ENCODE measurements at regions not wholly inside any gene's neighbourhood (a gene's known extent, or its start where the extent isn't known, plus 50 kb on each side); places are given as distances from the start of the nearest gene placed in this dataset.

- no peak overlapping the region for H3K27ac ChIP-seq (ENCODE audit: extremely low read length, insufficient read depth, low read length)
- no peaks in the 10 kb centered on the region for H3K36me3 ChIP-seq (replicated peaks in 1 of 2; ENCODE audit: control insufficient read depth in 1 of 2, insufficient read depth in 2 of 2, low read length in 2 of 2)
- H3K4me2 ChIP-seq (ENCODE audit: low read depth, low read length), result no peak overlapping the region
- H3K9me3 ChIP-seq (ENCODE audit: low read length), result no peaks in the 10 kb centered on the region
- ATAC-seq (no peak), FAIRE-seq (no peak), DNase-seq (ENCODE audit: low spot score) (no peak)
- no peaks in the 10 kb centered on the region for H3K27me3 ChIP-seq (ENCODE audit: control insufficient read depth in 1 of 2, insufficient read depth in 2 of 2, low read length in 2 of 2)
- TF ChIP-seq MYC (CRISPR knock-in tag; IDR thresholded peaks at IDR 0.05; ENCODE audit: borderline replicate concordance), result no peak
- TF ChIP-seq, protein P1, sequence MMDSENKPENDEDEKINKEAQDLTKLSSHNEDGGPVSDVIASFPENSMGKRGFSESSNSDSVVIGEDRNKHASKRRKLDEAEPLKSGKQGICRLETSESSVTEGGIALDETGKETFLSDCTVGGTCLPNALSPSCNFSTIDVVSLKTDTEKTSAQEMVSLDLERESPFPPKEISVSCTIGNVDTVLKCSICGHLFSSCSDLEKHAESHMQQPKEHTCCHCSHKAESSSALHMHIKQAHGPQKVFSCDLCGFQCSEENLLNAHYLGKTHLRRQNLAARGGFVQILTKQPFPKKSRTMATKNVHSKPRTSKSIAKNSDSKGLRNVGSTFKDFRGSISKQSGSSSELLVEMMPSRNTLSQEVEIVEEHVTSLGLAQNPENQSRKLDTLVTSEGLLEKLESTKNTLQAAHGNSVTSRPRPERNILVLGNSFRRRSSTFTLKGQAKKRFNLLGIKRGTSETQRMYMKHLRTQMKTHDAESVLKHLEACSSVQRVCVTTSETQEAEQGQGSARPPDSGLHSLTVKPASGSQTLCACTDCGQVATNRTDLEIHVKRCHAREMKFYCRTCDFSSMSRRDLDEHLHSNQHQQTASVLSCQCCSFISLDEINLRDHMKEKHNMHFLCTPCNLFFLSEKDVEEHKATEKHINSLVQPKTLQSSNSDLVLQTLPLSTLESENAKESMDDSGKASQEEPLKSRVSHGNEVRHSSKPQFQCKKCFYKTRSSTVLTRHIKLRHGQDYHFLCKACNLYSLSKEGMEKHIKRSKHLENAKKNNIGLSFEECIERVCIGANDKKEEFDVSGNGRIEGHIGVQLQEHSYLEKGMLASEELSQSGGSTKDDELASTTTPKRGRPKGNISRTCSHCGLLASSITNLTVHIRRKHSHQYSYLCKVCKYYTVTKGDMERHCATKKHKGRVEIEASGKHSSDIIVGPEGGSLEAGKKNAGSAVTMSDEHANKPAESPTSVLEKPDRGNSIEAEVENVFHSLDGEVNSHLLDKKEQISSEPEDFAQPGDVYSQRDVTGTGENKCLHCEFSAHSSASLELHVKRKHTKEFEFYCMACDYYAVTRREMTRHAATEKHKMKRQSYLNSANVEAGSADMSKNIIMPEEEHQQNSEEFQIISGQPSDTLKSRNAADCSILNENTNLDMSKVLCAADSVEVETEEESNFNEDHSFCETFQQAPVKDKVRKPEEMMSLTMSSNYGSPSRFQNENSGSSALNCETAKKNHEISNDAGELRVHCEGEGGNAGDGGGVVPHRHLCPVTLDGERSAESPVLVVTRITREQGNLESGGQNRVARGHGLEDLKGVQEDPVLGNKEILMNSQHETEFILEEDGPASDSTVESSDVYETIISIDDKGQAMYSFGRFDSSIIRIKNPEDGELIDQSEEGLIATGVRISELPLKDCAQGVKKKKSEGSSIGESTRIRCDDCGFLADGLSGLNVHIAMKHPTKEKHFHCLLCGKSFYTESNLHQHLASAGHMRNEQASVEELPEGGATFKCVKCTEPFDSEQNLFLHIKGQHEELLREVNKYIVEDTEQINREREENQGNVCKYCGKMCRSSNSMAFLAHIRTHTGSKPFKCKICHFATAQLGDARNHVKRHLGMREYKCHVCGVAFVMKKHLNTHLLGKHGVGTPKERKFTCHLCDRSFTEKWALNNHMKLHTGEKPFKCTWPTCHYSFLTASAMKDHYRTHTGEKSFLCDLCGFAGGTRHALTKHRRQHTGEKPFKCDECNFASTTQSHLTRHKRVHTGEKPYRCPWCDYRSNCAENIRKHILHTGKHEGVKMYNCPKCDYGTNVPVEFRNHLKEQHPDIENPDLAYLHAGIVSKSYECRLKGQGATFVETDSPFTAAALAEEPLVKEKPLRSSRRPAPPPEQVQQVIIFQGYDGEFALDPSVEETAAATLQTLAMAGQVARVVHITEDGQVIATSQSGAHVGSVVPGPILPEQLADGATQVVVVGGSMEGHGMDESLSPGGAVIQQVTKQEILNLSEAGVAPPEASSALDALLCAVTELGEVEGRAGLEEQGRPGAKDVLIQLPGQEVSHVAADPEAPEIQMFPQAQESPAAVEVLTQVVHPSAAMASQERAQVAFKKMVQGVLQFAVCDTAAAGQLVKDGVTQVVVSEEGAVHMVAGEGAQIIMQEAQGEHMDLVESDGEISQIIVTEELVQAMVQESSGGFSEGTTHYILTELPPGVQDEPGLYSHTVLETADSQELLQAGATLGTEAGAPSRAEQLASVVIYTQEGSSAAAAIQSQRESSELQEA (CRISPR knock-in tag; IDR thresholded peaks at IDR 0.05; ENCODE audit: not compliant biosample characterization), result no peak
- no peak for TF ChIP-seq ZNF329 (CRISPR knock-in tag; IDR thresholded peaks at IDR 0.05; ENCODE audit: low read depth)
- TF ChIP-seq ZNF670 (CRISPR knock-in tag; IDR thresholded peaks at IDR 0.05; ENCODE audit: borderline replicate concordance), result no peak
- TF ChIP-seq PTBP1 (IDR thresholded peaks at IDR 0.05; ENCODE audit: low read depth, low read length, poor library complexity, severe bottlenecking), result no peak
- no peak for TF ChIP-seq ZNF441 (CRISPR knock-in tag; IDR thresholded peaks at IDR 0.05; ENCODE audit: borderline replicate concordance)
- no peak for TF ChIP-seq ZNF124 (CRISPR knock-in tag; IDR thresholded peaks at IDR 0.05)
- no peak for TF ChIP-seq SCMH1 (CRISPR knock-in tag; IDR thresholded peaks at IDR 0.05; ENCODE audit: borderline replicate concordance)
- TF ChIP-seq FOXA1 (IDR thresholded peaks at IDR 0.05), result no peak
- no peak for TF ChIP-seq FOXA1 (CRISPR knock-in tag; IDR thresholded peaks at IDR 0.05)
- no peak for TF ChIP-seq HOXA9 (CRISPR knock-in tag; IDR thresholded peaks at IDR 0.05; ENCODE audit: borderline replicate concordance)
- no peak overlapping the region for H3K4me3 ChIP-seq (replicated peaks in 1 of 3; ENCODE audit: insufficient read depth in 1 of 3, low read depth in 2 of 3, low read length in 3 of 3)
- no peaks in the 10 kb centered on the region for H3K79me2 ChIP-seq (ENCODE audit: insufficient read depth, low read length)
- H3K9ac ChIP-seq (ENCODE audit: insufficient read depth, low read depth, low read length), result no peak overlapping the region
- in situ Hi-C loops (cut with HindIII; ENCODE audit: extremely low pct_ligation_motif_present, low pct_unique_long_range_greater_than_20kb), result no loop called here
- POLR2A ChIA-PET, result no interaction called here
- CTCF ChIA-PET (ENCODE audit: low intra/inter-chr PET ratio, low total read pairs), result no interaction called here
- no peaks in the 10 kb centered on the region for H4K20me1 ChIP-seq (ENCODE audit: insufficient read depth, low read length)
- no peaks in the 10 kb centered on the region for H3K4me1 ChIP-seq (ENCODE audit: insufficient read depth, low read length)
- intact Hi-C loops (cut with micrococcal nuclease; ENCODE audit: unreplicated experiment), result no loop called here
- no TSS peak for BruUV-seq (replicated peaks)
- no peak overlapping the region for H2AFZ ChIP-seq (ENCODE audit: low read length)
Observed at GRCh38 chr4:59348949-59349348, 1851.2 kb upstream of the ADGRL3 start.
